ENCODE measurements at regions not wholly inside any gene's neighbourhood (a gene's known extent, or its start where the extent isn't known, plus 50 kb on each side); places are given as distances from the start of the nearest gene placed in this dataset.
"Not testable (repeated sequence)": the region's sequence is repeated elsewhere in the genome, so short reads cannot be mapped to it uniquely, and the experiment has no call there.

- DNase-seq (ENCODE audit: low spot score) (no peak), ATAC-seq (ENCODE audit: low FRiP score) (no peak)
- TF ChIP-seq CTCF (IDR thresholded peaks at IDR 0.05), result no peak
Observed at GRCh38 chr1:166693158-166693557, 146.1 kb upstream of the POGK start.

- no peak for ATAC-seq (ENCODE audit: low FRiP score)
- no peak for TF ChIP-seq CTCF (IDR thresholded peaks at IDR 0.05)
- no peak for DNase-seq (ENCODE audit: low spot score)
Observed at GRCh38 chr1:166693673-166694297, 145.5 kb upstream of the POGK start.

GRCh38 chr1:166695115-166695514 lies 144.2 kb upstream of the POGK start:
- TF ChIP-seq CTCF (IDR thresholded peaks at IDR 0.05), result no peak
- DNase-seq (ENCODE audit: low spot score), result no peak
- no peak for ATAC-seq (ENCODE audit: low FRiP score)

GRCh38 chr1:166695834-166696233 lies 143.4 kb upstream of the POGK start:
- DNase-seq (ENCODE audit: low spot score); ATAC-seq (ENCODE audit: low FRiP score): not testable (repeated sequence)

GRCh38 chr1:166698771-166699170 lies 140.5 kb upstream of the POGK start:
- DNase-seq (ENCODE audit: low spot score), result no peak
- TF ChIP-seq CTCF (IDR thresholded peaks at IDR 0.05), result no peak
- ATAC-seq (ENCODE audit: low FRiP score), result no peak

- DNase-seq (ENCODE audit: low spot score) (no peak), ATAC-seq (ENCODE audit: low FRiP score) (no peak)
- TF ChIP-seq CTCF (IDR thresholded peaks at IDR 0.05), result no peak
Observed at GRCh38 chr1:166699613-166700012, 139.7 kb upstream of the POGK start.

- no peak for DNase-seq (ENCODE audit: low spot score)
- no peak for TF ChIP-seq CTCF (IDR thresholded peaks at IDR 0.05)
- ATAC-seq (ENCODE audit: low FRiP score), result no peak
Observed at GRCh38 chr1:166700696-166701095, 138.6 kb upstream of the POGK start.

All from omental fat pad (tissue), 3 donors.